Colonic mucosa (tissue), 4 donors: ENCODE measurements at regions not wholly inside any gene's neighbourhood (a gene's known extent, or its start where the extent isn't known, plus 50 kb on each side); places are given as distances from the start of the nearest gene placed in this dataset.

Experiments
- DNase-seq: peaks from one replicate; pipeline ENCODE4 v3.0.0-alpha.2; 2020
- H3K27ac ChIP-seq: fragments of 200-600 bp; one replicate; pipeline ENCODE4 v1.8.0; 2021
- H3K27me3 ChIP-seq: fragments of 200-600 bp; one replicate; pipeline ENCODE4 v1.8.0; 2021
- H3K36me3 ChIP-seq: fragments of 200-600 bp; one replicate; pipeline ENCODE4 v1.8.0; 2021
- H3K4me1 ChIP-seq: fragments of 200-600 bp; one replicate; pipeline ENCODE4 v1.8.0; 2021; ENCODE audit warnings: mild to moderate bottlenecking
- H3K4me3 ChIP-seq: fragments of 200-600 bp; one replicate; pipeline ENCODE4 v1.8.0; 2021
- H3K9ac ChIP-seq, 2 donors: one replicate each; pipeline ENCODE4 v1.7.0; 2013; ENCODE audit warnings: control low read depth in 2 of 2, low read depth in 2 of 2, low read length in 2 of 2
- H3K9me3 ChIP-seq: fragments of 200-600 bp; one replicate; pipeline ENCODE4 v1.8.0; 2021
- intact Hi-C: fragments of 100-400 bp; cut with DNase I; formaldehyde crosslinking; loops from one replicate; pipeline ENCODE4 v1.14.1; 2022
- TF ChIP-seq, protein P1 (sequence below): fragments of 200-600 bp; IDR thresholded peaks from one replicate; pipeline ENCODE4 v1.8.0; 2022; ENCODE audit warnings: antibody characterized with exemption, mild to moderate bottlenecking
- donor health status: healthy.
- donor health status: DM: no; HTN: no; CAD: no.
- donor health status: DM: no; HTN: no; CAD: no.

DNA sequence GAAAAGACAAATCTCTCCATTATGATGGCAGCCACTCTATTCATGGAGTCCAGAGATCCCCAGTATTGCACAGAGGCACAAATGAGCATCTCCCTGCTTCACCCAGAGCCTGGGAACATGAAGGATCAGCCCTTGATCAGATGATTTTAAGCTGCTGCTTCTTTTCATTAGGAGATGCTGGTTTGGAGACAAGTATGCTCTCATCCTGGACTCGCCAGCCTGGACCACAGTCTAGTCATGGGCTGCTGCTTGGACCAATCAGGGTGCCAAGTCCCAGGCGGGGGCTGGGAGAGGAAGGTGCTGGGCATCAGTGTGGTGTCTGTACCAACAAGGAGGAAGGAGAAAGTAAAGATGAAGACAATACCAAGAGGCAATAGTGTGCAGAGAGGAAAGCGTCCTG, 195.7 kb upstream of the FOXQ1 start:
- Histone ChIP-seq H3K27ac (no peak overlapping the region), H3K4me1 (no peaks in the 10 kb centered on the region), H3K4me3 (no peak overlapping the region), H3K9ac (no peak overlapping the region), H3K9me3 (no peaks in the 10 kb centered on the region), H3K36me3 (no peaks in the 10 kb centered on the region), H3K27me3 (no peaks in the 10 kb centered on the region)
- DNase-seq, result no peak
- TF ChIP-seq, protein P1, sequence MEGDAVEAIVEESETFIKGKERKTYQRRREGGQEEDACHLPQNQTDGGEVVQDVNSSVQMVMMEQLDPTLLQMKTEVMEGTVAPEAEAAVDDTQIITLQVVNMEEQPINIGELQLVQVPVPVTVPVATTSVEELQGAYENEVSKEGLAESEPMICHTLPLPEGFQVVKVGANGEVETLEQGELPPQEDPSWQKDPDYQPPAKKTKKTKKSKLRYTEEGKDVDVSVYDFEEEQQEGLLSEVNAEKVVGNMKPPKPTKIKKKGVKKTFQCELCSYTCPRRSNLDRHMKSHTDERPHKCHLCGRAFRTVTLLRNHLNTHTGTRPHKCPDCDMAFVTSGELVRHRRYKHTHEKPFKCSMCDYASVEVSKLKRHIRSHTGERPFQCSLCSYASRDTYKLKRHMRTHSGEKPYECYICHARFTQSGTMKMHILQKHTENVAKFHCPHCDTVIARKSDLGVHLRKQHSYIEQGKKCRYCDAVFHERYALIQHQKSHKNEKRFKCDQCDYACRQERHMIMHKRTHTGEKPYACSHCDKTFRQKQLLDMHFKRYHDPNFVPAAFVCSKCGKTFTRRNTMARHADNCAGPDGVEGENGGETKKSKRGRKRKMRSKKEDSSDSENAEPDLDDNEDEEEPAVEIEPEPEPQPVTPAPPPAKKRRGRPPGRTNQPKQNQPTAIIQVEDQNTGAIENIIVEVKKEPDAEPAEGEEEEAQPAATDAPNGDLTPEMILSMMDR, result no peak
- intact Hi-C loops, result no loop called here

DNA sequence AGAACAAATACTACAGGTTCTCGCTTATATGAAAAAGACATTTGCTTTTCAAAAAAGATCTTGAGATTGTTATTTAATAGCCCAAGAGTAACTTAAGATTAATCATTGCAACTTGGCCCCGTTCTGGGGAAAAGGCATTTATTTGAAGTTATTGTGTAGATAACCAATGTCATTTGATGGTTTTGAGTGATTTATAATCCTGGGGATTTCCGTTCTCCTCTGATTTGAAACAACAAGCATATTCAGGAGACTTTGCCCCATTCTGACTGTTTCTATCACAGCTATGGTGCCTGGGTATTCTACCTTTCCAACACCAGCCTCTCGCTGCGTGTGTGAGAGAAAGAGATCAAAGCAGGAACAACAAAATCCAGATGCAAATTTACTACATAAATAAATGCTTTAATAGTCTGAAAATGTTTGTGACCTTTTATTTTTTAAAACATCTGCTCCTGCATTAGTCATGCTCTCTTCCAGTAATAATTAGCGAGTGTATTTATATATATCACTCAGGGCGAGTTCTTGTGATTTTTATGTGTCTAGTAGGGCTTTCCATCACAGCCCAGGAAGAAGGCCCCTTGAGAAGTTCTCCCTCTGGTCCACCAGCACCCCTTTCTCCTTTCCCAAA, 197.9 kb upstream of the FOXQ1 start:
- Histone ChIP-seq H3K27ac (no peak overlapping the region), H3K9ac (no peak overlapping the region), H3K4me1 (no peaks in the 10 kb centered on the region), H3K27me3 (no peaks in the 10 kb centered on the region), H3K4me3 (no peak overlapping the region), H3K36me3 (no peaks in the 10 kb centered on the region), H3K9me3 (no peaks in the 10 kb centered on the region)
- TF ChIP-seq, protein P1, result no peak
- intact Hi-C loops, result no loop called here
- no peak for DNase-seq

DNA sequence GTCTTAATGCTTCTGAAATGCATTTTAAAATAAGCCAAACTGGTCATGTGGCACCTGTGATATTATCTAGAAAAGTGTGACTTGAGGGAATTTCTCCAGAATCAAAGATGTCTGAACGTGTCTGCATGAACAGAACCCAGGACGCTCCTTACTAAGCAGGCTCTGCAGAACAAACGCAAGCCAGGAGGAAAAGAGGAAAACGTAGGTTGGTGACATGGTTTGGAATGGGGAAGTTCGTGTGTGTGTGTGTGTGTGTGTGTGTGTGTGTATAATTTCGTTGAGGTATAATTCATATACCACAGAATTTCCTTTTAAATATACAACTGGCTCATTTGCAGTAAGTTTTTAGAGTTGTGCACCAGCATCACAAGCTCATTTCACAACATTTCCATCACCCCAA, 200.5 kb upstream of the FOXQ1 start:
- Histone ChIP-seq H3K27ac (no peak overlapping the region), H3K36me3 (no peaks in the 10 kb centered on the region)
- intact Hi-C loops, result no loop called here

DNA sequence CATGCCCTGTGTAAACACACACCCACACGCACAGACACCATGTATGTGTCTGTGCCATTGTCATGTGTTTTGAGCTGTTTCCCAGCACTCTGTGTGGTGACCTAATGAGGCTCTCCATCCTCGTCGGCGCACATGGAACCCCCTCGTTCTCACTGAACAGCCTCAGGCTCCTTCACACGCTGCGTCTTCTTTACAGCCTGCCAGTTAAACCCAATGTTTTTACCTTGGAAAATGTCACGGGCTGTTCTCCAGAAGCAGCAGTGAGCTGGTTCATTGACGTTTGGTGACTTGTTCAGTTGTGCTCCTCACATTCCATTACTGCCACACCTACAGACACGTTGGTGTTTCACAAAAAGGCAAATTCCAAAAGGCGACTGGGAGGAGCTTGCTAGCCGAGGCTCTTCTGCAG, 201.0 kb upstream of the FOXQ1 start:
- Histone ChIP-seq H3K9ac (no peak overlapping the region), H3K4me1 (no peaks in the 10 kb centered on the region), H3K27me3 (no peaks in the 10 kb centered on the region), H3K36me3 (no peaks in the 10 kb centered on the region), H3K27ac (no peak overlapping the region), H3K9me3 (no peaks in the 10 kb centered on the region), H3K4me3 (no peak overlapping the region)
- intact Hi-C loops, result no loop called here
- DNase-seq, result no peak
- TF ChIP-seq, protein P1, result no peak

More for the DNA sequence above, 200.5 kb upstream of the FOXQ1 start:
- H3K4me3 ChIP-seq, result no peak overlapping the region
- H3K4me1 ChIP-seq, result no peaks in the 10 kb centered on the region
- no peaks in the 10 kb centered on the region for H3K27me3 ChIP-seq
- no peaks in the 10 kb centered on the region for H3K9me3 ChIP-seq
- TF ChIP-seq, protein P1, result no peak
- DNase-seq, result no peak
- H3K9ac ChIP-seq, result no peak overlapping the region

DNA sequence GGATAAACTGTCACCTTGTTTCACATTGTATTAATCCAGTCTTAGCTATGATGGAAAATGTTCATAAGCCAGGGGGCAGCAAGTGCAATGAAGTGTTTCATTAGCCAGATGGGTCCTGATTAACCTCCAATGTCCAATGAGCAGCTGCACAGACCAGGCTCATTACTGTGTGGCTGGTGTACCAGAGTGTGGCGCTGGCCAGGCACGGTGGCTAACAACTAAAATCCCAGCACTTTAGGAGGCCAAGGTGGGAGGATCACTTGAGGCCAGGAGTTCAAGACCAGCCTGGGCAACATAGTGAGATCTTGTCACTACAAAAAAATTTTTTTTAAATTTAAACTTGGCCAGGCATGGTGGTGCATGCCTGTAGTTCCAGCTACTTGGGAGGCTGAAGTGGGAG, 201.7 kb upstream of the FOXQ1 start:
- no peak overlapping the region for H3K4me3 ChIP-seq
- no peak overlapping the region for H3K27ac ChIP-seq
- H3K27me3 ChIP-seq, result no peaks in the 10 kb centered on the region
- intact Hi-C loops, result no loop called here
- H3K9me3 ChIP-seq, result no peaks in the 10 kb centered on the region
- H3K9ac ChIP-seq, result no peak overlapping the region
- TF ChIP-seq, protein P1, result no peak
- H3K36me3 ChIP-seq, result no peaks in the 10 kb centered on the region
- no peaks in the 10 kb centered on the region for H3K4me1 ChIP-seq
- DNase-seq, result no peak
